CD4-positive, alpha-beta T cell (primary cell): ENCODE measurements at regions not wholly inside any gene's neighbourhood (a gene's known extent, or its start where the extent isn't known, plus 50 kb on each side); places are given as distances from the start of the nearest gene placed in this dataset.

Source experiments
- ATAC-seq: fragments of 200-7000 bp; cut with Tn5 transposase; one replicate; pipeline ENCODE4 v1.10.0; 2022; ENCODE audit warnings: mild to moderate bottlenecking; ENCODE audit not compliant: poor library complexity
- CTCF ChIA-PET: fragments of 350-600 bp; sonication (Branson Sonifier 250); formaldehyde crosslinking; loops from one replicate; lab custom pipeline; 2021; ENCODE audit warnings: antibody characterized with exemption, inconsistent platforms; lab: Charles Lee
- POLR2A ChIA-PET: fragments of 350-600 bp; sonication (Branson Sonifier 250); formaldehyde crosslinking; loops from one replicate; lab custom pipeline; 2021; ENCODE audit warnings: antibody characterized with exemption, inconsistent platforms; lab: Charles Lee
- DNase-seq, 14 experiments: peaks; one replicate each; pipeline ENCODE4 v3.0.0-alpha.2; 2013 to 2020; ENCODE audit warnings: mixed read lengths in 2 of 14
- H3K27ac ChIP-seq, 2 donors: one replicate each; pipeline versions ENCODE4 v1.5.1 to v1.7.0; 2013; ENCODE audit warnings: low read length in 2 of 2, low read depth in 1 of 2, mild to moderate bottlenecking in 1 of 2
- H3K27me3 ChIP-seq, 2 experiments: 1 replicate in 1 of 2; 2 replicates in 1 of 2; pipeline versions ENCODE4 v1.6.1 to v1.7.0; 2013; ENCODE audit warnings: low read length in 2 of 2, control low read depth in 1 of 2, mild to moderate bottlenecking in 1 of 2, moderate library complexity in 1 of 2; ENCODE audit not compliant: insufficient read depth in 2 of 2, control insufficient read depth in 1 of 2
- H3K36me3 ChIP-seq: one replicate; pipeline ENCODE4 v1.6.1; 2013; ENCODE audit warnings: low read length, control low read depth; ENCODE audit not compliant: insufficient read depth
- H3K4me1 ChIP-seq: one replicate; pipeline ENCODE4 v1.6.1; 2013; ENCODE audit warnings: low read length, control low read depth; ENCODE audit not compliant: insufficient read depth
- H3K4me3 ChIP-seq: one replicate; pipeline ENCODE4 v1.5.1; 2013; ENCODE audit warnings: mild to moderate bottlenecking, low read length, moderate library complexity
- H3K9me3 ChIP-seq, 2 experiments: 1 replicate in 1 of 2; 2 replicates in 1 of 2; pipeline versions ENCODE4 v1.6.1 to v1.7.0; 2013; ENCODE audit warnings: low read length in 2 of 2, mild to moderate bottlenecking in 2 of 2, control low read depth in 1 of 2, moderate library complexity in 1 of 2; ENCODE audit not compliant: control insufficient read depth in 1 of 2, insufficient read depth in 1 of 2
- H3K27ac Mint-ChIP-seq: one replicate; pipeline ENCODE4 v1.8.0; 2020; ENCODE audit warnings: mixed read lengths
- H3K27me3 Mint-ChIP-seq: one replicate; pipeline ENCODE4 v1.8.0; 2021; ENCODE audit warnings: mixed read lengths
- H3K36me3 Mint-ChIP-seq: one replicate; pipeline ENCODE4 v1.8.0; 2021; ENCODE audit warnings: low read depth, mixed read lengths
- H3K4me1 Mint-ChIP-seq: one replicate; pipeline ENCODE4 v1.8.0; 2021; ENCODE audit warnings: low read depth, mixed read lengths
- H3K4me3 Mint-ChIP-seq: one replicate; pipeline ENCODE4 v1.8.0; 2020; ENCODE audit warnings: mild to moderate bottlenecking, mixed read lengths
- H3K9me3 Mint-ChIP-seq: one replicate; pipeline ENCODE4 v1.8.0; 2020; ENCODE audit warnings: mixed read lengths
- CTCF ChIP-seq: fragments of 200-600 bp; IDR thresholded peaks from one replicate; pipeline ENCODE4 v1.8.0; 2022; ENCODE audit warnings: antibody characterized with exemption, mild to moderate bottlenecking
- intact Hi-C, 2 experiments: fragments of 100-400 bp; cut with DNase I in 1 of 2; cut with micrococcal nuclease in 1 of 2; formaldehyde crosslinking; loops; one replicate each; pipeline versions ENCODE4 v1.15.1 to v1.9.0; 2023 to 2025; cut with DNase I, micrococcal nuclease

GRCh38 chr20:29313481-29313880 is 1944.0 kb upstream of the DEFB115 start:
- no peak for TF ChIP-seq CTCF
- no peak overlapping the region for H3K27ac Mint-ChIP-seq
- no peaks in the 10 kb centered on the region for H3K27me3 ChIP-seq
- ChIA-PET POLR2A (no interaction called here), CTCF (no interaction called here)
- H3K27ac ChIP-seq, result no peak overlapping the region
- no peak overlapping the region for H3K4me3 Mint-ChIP-seq
- intact Hi-C loops, result no loop called here
- H3K36me3 Mint-ChIP-seq, result no peaks in the 10 kb centered on the region
- H3K9me3 ChIP-seq, result peaks cover 0 to 59% of the 10 kb centered on the region in 2 experiments
- peaks cover 15% of the 10 kb centered on the region for H3K9me3 Mint-ChIP-seq
- ATAC-seq, result no peak
- H3K27me3 Mint-ChIP-seq, result no peaks in the 10 kb centered on the region
- H3K4me1 Mint-ChIP-seq, result no peaks in the 10 kb centered on the region
- no peak for DNase-seq
- H3K36me3 ChIP-seq, result no peaks in the 10 kb centered on the region
- H3K4me3 ChIP-seq, result no peak overlapping the region
- H3K4me1 ChIP-seq, result no peaks in the 10 kb centered on the region

DNA sequence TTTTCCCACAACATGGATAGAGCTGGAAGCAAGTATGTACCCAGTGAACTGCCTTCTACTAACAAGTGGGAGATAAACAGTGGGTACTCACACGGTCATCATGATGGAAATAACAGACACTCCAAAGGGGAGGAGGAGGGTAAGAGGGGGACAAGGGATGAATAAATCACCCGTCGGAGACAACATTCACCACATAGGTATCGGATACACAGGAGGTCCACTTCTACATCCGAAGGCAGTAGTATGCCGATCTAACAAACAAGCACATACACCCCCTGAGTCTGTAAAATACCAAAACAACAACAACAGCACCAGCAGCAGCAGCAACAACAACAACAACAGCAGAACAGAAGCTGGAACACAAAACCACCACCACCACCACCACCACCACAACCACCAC is 1943.2 kb upstream of the DEFB115 start:
- no peak overlapping the region for H3K27ac Mint-ChIP-seq
- no peaks in the 10 kb centered on the region for H3K4me1 ChIP-seq
- no peak overlapping the region for H3K4me3 ChIP-seq
- H3K27me3 ChIP-seq, result no peaks in the 10 kb centered on the region
- TF ChIP-seq CTCF, result no peak
- ATAC-seq (no peak), DNase-seq (no peak)
- no peaks in the 10 kb centered on the region for H3K4me1 Mint-ChIP-seq
- H3K27ac ChIP-seq, result no peak overlapping the region
- no peaks in the 10 kb centered on the region for H3K36me3 Mint-ChIP-seq
- peaks cover 7 to 67% of the 10 kb centered on the region in 2 experiments for H3K9me3 ChIP-seq
- H3K36me3 ChIP-seq, result no peaks in the 10 kb centered on the region
- intact Hi-C loops, result no loop called here
- CTCF ChIA-PET, result no interaction called here
- POLR2A ChIA-PET, result no interaction called here
- H3K4me3 Mint-ChIP-seq, result no peak overlapping the region
- peaks cover 8% of the 10 kb centered on the region for H3K9me3 Mint-ChIP-seq
- H3K27me3 Mint-ChIP-seq, result no peaks in the 10 kb centered on the region

DNA sequence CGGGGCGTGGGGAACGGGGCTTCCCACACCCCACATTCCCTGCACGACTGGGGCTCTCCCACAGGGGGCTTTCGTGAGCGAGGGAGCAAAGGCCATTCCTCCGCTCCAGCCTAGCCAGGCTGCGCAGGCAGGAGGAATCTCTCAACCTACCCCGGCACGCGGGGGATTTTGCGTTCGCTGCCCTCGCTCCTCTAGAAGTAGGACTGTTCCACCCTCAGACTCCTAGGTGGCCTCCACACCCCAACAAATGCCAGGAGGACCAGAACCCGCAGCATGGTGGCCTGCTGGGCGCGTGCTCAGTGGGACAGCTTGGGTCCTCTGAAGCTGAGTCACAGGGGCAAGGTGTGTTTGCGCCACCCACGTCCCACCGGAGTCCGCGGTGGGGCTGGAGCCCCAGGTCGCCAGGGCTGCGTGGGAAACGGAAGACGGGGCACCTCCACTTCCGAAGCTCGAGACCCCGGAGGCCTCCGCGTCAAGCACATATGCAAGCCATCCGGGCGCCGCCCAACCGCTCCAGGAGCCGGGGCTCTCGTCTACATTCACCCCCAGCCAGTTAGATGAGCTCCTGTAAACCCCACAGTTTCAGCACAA is 1938.5 kb upstream of the DEFB115 start:
- no peak for DNase-seq
- H3K4me1 ChIP-seq, result no peaks in the 10 kb centered on the region
- Mint-ChIP-seq H3K9me3 (peaks cover 4% of the 10 kb centered on the region), H3K4me3 (no peak overlapping the region), H3K27ac (no peak overlapping the region), H3K36me3 (no peaks in the 10 kb centered on the region), H3K4me1 (no peaks in the 10 kb centered on the region), H3K27me3 (no peaks in the 10 kb centered on the region)
- H3K36me3 ChIP-seq, result no peaks in the 10 kb centered on the region
- H3K4me3 ChIP-seq, result peak overlapping the region; percentile 7
- no peaks in the 10 kb centered on the region for H3K27me3 ChIP-seq
- H3K9me3 ChIP-seq, result peaks cover 7 to 43% of the 10 kb centered on the region in 2 experiments
- no peak for TF ChIP-seq CTCF
- ATAC-seq, result no peak
- CTCF ChIA-PET, result no interaction called here
- POLR2A ChIA-PET, result no interaction called here
- intact Hi-C loops, result no loop called here
- no peak overlapping the region for H3K27ac ChIP-seq
